GM18519 (cell line): ENCODE measurements at regions not wholly inside any gene's neighbourhood (a gene's known extent, or its start where the extent isn't known, plus 50 kb on each side); places are given as distances from the start of the nearest gene placed in this dataset.

ENCODE experiments used
- ATAC-seq: cut with Tn5 transposase; IDR thresholded peaks from one replicate; pipeline ENCODE4 v1.9.1; 2021; ENCODE audit warnings: mild to moderate bottlenecking, moderate library complexity; ENCODE audit not compliant: unreplicated experiment, low FRiP score

GRCh38 chr12:102602521-102602920 lies 122.2 kb upstream of the IGF1 start:
- ATAC-seq: no peak

GRCh38 chr12:102601621-102602020 lies 121.3 kb upstream of the IGF1 start:
- ATAC-seq: no peak

- no peak for ATAC-seq
Measured at GRCh38 chr12:102596687-102597086, 116.3 kb upstream of the IGF1 start.

GRCh38 chr12:102596031-102596430 lies 115.7 kb upstream of the IGF1 start:
- no peak for ATAC-seq

GRCh38 chr12:102595315-102595714 lies 115.0 kb upstream of the IGF1 start:
- no peak for ATAC-seq

GRCh38 chr12:102593134-102593533 lies 112.8 kb upstream of the IGF1 start:
- no peak for ATAC-seq

GRCh38 chr12:102592134-102592533 lies 111.8 kb upstream of the IGF1 start:
- no peak for ATAC-seq

- ATAC-seq: no peak
Measured at GRCh38 chr12:102573237-102573636, 92.9 kb upstream of the IGF1 start.

GRCh38 chr12:102571889-102572288 lies 91.5 kb upstream of the IGF1 start:
- no peak for ATAC-seq

- no peak for ATAC-seq
Measured at GRCh38 chr12:102570256-102570655, 89.9 kb upstream of the IGF1 start.

GRCh38 chr12:102569803-102570202 lies 89.4 kb upstream of the IGF1 start:
- ATAC-seq: no peak

GRCh38 chr12:102568276-102568675 lies 87.9 kb upstream of the IGF1 start:
- ATAC-seq: no peak

- no peak for ATAC-seq
Measured at GRCh38 chr12:102567031-102567985, 86.9 kb upstream of the IGF1 start.

- ATAC-seq: no peak
Measured at GRCh38 chr12:102565555-102565954, 85.2 kb upstream of the IGF1 start.

- ATAC-seq: no peak
Measured at GRCh38 chr12:102564026-102564425, 83.7 kb upstream of the IGF1 start.

GRCh38 chr12:102562836-102563425 lies 82.6 kb upstream of the IGF1 start:
- no peak for ATAC-seq

GRCh38 chr12:102551186-102551585 lies 70.8 kb upstream of the IGF1 start:
- no peak for ATAC-seq

GRCh38 chr12:102549691-102550090 lies 69.3 kb upstream of the IGF1 start:
- ATAC-seq: no peak

GRCh38 chr12:102548543-102548942 lies 68.2 kb upstream of the IGF1 start:
- no peak for ATAC-seq

- ATAC-seq: no peak
Measured at GRCh38 chr12:102543494-102544485, 63.4 kb upstream of the IGF1 start.
